ENCODE measurements at regions not wholly inside any gene's neighbourhood (a gene's known extent, or its start where the extent isn't known, plus 50 kb on each side); places are given as distances from the start of the nearest gene placed in this dataset.
"Not testable (repeated sequence)": the region's sequence is repeated elsewhere in the genome, so short reads cannot be mapped to it uniquely, and the experiment has no call there.

DNA sequence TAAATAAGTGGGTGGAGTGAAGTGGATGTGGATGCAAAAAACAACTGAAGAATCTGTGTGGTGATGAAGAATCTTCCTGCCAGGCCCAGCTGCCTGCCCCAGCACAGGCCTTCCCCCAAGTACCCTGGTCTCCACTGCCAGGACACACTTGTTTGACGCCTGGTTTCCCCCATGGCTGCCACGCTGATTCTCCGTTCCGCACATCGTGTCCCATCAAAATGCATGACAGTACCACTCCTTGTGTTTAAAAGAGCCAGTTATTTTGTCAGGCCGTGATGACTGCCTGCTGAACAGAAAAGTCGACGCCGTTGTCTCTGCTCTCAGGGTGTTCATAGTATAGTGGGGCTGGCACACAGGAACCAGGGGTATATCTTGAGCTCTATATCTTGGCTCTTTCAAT, 50.3 kb upstream of the KYNU start:
- DNase-seq (ENCODE audit: low spot score): no peak

DNA sequence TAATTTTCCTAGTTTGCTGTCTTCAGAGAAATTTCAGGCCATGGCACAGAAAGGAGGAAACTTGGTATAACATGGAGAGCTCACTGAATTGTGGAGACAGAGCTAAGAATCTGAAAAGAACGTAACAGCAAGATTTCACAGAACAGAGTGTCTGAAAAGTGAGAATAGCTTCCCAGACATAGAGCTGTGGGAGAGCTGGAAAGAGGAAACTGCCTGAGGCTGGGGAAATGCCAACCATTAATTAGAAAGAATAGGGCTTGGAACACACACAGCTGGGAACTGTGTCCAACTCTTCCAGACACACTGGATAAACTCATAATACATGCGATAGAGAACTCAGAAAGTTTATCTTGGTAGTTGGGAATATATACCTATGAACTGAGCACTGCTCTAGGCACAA, 51.6 kb upstream of the KYNU start:
- peak; percentile 35 for DNase-seq (ENCODE audit: low spot score)

DNA sequence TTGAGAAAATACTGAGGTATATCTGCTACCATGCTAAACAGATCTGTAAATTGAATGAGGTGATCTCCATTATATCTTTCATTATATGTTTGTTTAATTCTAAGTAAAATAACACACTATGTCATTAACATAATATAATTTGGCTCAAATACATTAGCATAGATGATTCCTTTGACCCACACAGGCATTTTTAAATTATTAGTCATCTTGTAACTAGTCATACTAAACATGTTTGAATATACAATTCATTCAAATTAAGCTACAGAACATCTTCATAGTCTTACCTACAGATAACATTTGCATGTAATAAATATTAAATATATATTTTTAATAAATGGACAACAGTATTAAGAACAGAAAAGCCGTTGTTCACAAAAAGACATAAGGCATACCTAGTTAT, 52.7 kb upstream of the KYNU start:
- DNase-seq (ENCODE audit: low spot score): no peak

DNA sequence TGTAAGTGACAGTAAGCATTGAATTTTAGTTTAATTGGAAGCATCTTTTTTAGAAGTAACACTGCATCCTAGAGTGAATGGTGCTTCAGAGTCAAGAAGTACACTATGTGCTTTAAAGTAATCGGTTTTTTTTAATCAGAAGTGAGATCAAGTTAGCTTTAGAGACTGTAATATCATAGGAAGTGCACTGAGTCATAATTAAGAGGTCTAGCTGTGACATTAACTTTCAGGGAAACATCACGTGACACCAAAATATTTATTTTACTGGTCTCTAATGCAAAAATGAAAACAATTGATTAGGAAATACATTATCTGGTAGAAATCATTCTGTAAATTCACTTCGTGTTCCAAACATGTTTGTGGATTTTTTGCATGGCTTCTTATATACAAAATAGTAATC, 55.3 kb upstream of the KYNU start:
- DNase-seq (ENCODE audit: low spot score): no peak

DNA sequence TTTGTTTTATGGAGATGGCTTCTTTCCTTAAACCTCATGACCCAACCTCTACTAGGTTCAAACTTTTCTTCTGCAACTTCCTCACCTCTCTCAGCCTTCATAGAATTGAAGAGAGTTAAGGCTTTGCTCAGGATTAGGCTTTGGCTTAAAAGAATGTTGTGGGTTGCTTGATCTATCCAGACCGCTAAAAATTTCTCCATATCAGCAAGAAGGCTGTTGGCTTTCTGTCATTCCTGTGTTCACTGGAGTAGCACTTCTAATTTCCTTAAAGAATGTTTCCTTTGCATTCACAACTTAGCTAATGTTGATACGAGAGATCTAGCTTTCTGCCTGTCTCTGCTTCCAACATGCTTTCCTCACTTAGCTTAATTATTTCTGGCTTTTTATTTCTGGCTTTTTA, 58.1 kb upstream of the KYNU start:
- no peak for DNase-seq (ENCODE audit: low spot score)

DNA sequence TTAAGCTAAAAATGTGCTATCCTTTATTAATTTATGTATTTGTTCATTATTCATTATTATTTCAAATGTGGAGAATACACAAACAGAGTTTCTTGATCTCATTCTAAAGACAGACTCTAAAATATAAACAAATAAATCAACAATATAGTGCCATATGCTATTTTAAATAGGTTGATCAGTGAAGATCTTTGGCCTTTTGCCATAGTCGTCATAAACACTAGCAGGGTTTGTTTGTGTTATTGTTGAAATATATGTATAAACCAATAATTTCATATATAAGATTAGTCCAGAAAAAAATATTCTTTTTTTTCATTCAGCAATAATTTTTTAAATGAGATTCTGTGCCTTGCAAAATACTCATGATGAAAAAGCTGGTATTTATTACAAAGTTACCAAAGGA, 62.1 kb upstream of the KYNU start:
- no peak for DNase-seq (ENCODE audit: low spot score)

DNA sequence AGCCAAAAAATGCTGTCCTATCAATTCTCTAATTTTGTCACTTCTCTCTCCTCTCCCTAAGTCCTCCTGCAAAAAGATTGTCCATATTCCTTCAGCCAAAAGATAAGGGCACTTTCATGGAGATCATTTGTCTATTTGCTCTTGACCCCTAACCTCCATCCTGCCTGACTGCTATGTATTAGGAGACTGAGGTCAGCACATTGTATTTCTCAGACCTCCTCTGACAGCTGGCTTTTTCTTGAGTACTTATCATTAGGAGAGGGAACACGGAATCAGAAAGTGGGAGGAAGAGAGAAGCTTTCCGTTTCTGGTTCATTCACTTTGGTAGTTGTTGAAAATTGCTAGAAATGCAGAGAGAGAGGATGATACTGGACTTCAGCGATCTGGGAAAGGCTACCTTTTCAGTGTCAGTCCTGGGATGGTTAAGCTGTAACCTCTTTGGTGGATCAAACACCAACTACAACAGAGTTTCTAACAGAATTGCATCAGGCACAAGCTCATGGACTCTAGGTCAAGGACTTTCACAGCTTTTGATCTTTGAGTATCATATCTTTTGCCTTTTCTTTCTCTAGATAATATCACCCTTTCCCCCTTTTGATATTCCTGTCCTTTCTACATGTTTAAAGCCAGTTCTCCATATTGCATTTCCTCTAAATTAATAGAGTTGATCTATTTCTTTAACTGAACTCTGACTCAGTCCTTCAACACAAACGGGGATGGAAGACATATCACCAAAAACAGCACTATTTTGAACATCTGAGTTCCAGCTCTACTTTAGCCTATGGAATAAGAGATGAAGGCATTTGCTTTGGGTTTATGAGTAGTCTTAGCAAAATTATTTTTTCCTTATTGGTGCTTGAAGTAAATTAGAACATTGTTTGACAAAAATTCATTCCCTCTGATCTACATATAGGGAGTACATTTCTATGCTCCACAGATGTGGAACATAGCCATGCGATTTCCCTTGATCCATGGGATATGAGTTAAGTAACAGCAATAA, 63.3 kb upstream of the KYNU start:
- no peak for DNase-seq (ENCODE audit: low spot score)

DNA sequence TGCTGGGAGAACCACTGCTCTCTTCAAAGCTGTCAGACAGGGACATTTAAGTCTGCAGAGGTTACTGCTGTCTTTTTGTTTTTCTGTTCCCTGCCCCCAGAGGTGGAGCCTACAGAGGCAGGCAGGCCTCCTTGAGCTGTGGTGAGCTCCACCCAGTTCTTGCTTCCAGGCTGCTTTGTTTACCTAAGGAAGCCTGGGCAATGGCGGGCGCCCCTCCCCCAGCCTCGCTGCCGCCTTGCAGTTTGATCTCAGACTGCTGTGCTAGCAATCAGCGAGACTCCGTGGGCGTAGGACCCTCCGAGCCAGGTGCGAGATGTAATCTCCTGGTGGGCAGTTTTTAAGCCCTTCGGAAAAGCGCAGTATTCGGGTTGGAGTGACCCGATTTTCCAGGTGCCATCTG, 65.8 kb upstream of the KYNU start:
- DNase-seq (ENCODE audit: low spot score): not testable (repeated sequence)

DNA sequence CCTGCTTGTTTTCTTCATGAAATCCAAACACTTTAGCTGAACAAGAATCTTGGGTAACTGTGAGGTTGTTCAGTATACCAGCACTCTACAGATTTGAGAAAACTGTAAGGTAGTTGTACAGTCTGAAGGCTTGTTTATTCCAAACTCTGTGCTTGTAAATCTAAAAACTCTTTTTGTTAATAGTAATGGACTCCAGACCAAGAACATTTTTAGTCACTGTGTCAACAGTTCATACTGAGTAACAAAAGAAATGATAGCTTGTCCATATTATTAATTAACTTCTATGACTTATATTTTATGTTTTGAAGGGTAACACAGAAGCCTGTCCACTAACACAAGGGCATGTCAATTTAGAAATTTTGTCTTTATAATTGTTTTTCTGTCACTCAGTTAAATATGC, 72.2 kb upstream of the KYNU start:
- DNase-seq (ENCODE audit: low spot score): no peak

DNA sequence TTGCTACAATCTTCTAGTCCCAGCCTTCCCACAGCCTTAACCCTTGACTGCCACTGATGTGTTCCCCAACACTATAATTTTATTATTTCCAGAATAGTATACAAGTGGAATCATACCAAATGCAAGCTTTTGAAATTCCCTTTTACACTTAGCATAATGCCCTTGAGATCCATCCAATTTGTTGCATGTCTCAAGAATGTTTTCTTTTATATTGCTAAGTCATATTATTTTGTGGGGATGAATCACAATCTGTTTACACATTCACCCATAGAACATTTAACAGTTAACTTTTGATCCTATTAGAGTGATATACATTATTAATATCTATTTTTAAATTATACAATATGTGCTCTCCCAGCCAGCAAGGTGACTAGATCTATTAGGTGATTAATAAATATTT, 74.3 kb upstream of the KYNU start:
- no peak for DNase-seq (ENCODE audit: low spot score)

DNA sequence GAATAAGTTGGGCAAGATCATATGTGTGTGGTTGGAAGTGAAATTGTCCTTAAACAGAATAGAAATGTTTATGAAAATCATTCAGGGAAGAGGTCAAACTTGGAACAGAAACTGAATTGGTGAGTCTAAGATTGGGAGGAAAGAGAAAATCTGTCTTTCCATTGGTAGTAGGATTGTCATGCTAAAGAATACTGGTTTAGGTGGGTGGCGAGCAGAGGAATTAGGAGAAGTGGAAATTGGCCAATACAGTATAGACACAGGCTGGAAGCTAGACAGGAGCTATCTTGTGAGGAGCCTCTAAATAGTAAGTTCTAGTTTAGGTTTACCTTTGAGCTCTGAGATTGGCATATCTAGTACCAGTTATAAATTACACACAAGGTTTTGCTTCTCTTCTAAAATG, 80.9 kb upstream of the KYNU start:
- no peak for DNase-seq (ENCODE audit: low spot score)

DNA sequence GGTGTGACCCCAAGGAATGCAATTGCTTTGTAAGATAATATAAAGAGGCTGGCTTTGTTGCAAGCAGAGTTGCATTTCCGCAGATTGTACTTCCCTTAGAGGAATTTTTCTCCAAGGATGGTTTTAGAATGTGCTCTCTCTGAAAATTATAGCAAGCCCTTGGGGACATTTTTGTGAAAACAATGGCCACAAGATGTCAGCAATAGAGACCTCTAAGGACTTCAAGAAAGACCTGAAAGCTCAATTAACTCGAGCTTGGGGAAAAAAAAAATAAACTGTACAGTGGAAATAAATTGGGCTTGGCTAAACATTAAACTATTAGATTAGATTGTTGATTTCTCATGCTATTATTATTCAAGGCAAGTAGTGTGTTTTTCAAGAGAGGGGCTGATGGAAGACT, 81.3 kb upstream of the KYNU start:
- DNase-seq (ENCODE audit: low spot score): no peak

DNA sequence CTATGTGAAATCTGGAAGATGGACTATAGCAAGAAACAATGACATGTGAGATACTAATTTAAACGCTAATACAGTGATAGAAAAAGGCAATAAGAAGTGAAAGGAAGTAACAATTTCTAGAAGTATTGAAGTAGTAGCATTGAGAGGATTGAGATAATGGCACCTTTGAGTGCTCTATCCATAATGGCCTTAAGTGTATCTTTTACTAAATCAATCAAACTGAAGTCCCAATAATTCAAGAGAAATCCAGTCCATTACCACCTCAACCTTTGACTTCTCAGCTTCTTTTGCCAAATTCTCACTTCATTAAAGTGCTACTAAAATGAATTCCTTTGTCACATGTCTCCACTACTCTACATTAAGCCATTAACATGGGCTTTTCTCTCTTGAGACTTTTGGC, 82.6 kb upstream of the KYNU start:
- DNase-seq (ENCODE audit: low spot score): no peak

DNA sequence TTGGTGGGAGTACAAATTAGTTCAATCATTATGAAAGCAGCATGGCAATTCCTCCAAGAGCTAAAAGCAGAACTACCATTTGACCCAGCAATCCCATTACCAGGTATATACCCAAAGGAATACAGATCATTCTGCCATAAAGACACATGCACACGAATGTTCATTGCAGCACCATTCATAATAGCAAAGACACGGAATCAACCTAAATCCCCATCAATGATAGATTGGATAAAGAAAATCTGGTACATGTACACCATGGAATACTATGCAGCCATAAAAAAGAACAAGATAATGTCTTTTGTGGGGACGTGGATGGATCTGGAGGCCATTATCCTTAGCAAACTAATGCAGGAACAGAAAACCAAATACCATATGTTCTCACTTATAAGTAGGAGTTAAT, 85.1 kb upstream of the KYNU start:
- not testable (repeated sequence) for DNase-seq (ENCODE audit: low spot score)

DNA sequence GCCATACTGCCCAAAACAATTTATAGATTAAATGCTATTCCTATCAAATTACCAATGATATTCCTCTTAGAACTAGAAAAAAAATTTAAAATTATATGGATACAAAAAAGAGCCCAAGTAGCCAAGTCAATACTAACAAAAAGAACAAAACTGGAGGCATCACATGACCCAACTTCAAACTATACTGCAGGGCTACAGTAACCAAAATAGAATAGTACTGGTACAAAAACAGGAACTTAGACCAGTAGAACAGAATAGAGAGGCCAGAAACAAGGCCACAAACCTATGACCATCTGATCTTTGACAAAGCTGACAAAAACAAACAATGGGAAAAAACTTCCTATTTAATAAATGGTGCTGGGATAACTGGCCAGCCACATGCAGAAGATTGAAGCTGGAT, 86.1 kb upstream of the KYNU start:
- DNase-seq (ENCODE audit: low spot score): no peak

DNA sequence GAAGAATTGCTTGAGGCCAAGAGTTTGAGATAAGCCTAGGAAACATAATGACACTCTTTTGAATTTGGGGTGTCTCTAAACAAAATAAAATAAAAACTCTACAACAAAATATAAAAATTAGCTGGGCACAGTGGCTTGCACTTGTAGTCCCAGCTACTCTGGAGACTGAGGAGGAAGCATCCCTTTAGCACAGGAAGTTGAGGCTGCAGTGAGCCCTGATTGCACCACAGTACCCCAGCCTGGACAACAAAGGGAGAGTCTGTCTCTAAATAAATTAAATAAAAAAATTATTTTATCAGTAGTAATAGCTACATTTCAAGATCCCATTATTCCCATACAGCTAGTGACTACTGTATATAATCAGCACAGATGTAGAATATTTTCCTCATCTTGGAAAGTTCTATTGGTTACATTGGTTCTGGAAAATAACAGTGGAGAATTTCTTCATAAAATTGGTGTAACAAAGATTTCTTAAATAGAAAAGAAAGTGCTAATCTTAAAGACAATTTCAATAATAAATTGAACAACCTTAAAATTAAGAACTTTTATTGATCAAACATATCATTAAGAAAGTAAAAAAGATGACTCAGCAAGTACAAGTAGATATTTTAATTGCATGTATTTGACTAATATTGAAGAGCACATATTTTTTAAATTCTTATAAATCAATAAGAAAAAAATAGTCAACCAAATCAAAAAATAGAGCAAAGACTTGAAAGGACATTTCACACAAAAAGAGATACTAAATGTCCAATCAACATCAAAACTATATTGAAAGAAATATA, 90.4 kb upstream of the KYNU start:
- DNase-seq (ENCODE audit: low spot score): no peak

DNA sequence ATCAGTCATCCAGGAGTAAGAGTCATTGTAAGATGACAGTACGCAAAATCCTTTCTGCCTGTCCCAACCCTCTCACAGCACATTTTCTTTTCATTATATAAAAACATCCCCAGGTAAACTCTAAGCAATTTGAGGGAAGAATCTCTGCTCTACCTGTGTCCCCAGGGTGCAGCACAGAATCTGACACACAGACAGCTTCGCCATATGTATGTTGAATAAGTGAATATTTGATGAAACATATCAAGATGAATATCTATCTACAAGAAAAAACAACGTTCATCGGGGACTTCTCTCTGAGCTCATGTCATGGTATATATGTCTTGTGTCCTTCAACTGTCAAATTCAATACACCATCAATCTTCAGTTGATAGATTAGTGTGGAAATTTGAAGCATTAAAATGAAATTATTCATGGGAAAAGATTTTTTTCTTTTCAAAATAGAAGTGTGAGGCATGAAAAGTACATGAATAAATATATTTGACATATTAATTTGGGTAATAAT, 94.5 kb upstream of the KYNU start:
- DNase-seq (ENCODE audit: low spot score): no peak

DNA sequence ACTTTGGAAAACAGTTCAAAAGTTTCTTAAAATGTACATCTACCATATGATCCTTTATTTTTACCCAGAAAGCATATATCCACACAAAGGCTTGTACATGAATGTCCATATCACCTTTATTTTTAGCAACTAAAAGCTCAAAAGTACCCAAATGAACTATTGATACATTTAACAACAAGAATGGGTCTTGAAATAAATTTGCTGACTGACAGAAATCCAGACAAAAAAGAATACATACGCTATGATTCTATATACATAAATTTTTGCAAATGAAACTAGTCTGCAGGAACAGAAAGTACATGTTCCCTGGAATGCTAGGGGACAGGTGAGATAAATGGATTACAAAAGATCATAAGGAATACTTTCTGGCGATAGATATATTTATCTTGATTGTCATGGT, 96.3 kb upstream of the KYNU start:
- DNase-seq (ENCODE audit: low spot score): no peak

DNA sequence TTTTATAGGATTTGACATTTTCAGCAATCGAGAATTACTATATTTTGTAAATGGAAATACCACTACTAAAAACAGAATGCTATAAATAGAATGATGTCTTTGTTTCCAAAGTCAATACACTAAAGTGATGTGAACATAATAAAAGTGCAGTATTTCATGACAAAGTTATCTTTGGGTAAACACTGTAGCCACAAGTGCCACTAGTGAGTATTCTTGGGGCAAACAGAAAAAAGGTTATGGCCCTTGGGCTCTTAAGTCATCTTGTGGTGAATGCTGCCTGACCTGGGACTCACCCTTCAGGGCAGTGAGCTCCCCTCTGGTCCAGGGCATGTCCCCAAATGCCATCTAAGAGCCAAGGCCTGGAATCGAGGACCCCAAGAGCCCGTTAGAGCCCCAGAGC, 99.2 kb upstream of the KYNU start:
- DNase-seq (ENCODE audit: low spot score): no peak

DNA sequence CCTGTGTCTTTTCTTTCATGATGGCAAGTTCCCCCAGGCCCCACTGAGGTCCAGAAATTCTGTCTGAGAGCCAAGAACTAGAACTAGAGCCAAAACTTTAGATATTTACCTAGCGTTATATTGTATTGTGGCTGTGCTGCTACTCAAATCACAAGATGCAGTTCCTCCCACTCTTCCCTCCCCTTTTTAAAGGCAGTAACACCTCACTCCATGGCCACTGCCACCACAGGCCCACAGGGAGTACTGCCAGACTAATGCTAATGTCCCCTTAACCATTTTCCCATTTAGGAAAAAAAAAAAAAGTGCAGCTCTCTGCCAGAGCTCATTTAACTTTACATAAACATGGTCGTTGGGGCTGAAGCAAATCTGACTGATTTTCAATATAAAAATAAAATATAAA, 99.7 kb upstream of the KYNU start:
- no peak for DNase-seq (ENCODE audit: low spot score)

DNA sequence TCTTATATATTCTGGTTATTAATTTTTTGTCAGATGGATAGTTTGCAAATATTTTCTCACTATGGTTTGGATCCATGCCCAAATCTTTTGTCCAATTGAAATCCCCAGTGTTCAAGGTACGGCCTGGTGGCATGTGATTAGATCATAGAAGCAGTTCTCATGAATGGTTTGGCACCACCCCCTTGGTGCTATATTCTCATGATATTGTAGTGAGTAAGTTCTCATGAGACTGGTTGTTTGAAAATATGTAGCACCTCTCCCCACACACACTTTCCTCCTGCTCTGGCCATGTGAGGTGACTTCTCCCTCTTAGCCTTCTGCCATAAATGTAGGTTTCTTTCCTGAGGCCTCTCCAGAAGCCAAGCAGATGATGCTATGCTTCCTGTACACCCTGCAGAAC, 107.7 kb upstream of the KYNU start:
- DNase-seq (ENCODE audit: low spot score): no peak

DNA sequence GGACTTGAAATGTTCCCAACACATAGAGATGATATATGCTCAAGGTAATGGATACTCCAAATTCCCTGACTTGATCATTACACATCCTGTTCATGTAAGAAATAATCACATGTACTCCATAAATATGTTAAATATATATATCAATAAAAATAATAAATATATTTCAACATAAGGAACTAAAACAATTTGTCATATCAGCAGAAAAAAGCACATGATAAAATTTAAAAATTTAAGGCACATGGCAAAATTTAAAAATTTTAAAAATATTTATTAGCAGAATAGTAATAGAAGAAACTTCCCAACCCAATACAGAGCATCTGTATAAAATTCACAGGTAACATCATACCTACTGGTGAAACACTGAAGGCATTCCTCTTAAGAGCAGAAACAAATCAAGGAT, 109.6 kb upstream of the KYNU start:
- no peak for DNase-seq (ENCODE audit: low spot score)

DNA sequence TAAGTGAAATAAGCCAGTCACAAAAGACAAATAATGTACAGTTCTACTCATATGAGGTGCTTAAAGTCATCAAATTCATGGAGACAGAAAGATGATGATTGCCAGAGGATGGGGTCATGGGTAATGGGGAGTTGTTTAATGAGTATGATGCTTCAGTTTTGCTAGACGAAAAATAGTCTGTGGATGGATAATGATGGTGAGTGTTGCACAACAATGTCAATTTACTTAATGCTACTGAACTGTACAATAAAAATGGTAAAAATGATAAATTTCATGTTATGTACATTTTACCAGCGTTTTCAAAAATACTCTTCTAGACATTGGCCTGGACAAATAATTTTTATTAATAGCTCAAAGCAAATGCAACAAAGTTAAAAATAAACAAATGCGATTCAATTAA, 118.5 kb upstream of the KYNU start:
- DNase-seq (ENCODE audit: low spot score): no peak

All from Ammon's horn (tissue), 1 donor.